ENCODE measurements at regions not wholly inside any gene's neighbourhood (a gene's known extent, or its start where the extent isn't known, plus 50 kb on each side); places are given as distances from the start of the nearest gene placed in this dataset.

DNA sequence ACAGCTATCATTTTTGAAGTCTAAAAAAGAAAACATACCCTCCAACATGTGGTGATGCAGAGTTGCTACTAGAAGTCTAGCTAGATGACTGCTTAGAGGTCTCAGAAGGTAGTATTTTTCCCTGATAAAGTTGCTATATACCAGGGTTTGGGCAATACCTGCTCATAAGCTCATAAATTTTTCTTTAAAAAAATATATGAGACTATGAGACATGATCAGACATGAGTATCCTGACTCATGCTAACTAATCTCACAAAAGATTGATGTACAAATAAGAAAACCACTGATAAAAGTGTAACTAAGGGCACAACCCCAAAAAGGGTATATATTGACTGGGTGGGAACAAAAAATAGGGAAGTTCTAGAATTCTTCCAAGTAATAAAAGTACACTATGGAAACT lies 740.9 kb downstream of the METTL15 start:
- TF ChIP-seq, protein P1, sequence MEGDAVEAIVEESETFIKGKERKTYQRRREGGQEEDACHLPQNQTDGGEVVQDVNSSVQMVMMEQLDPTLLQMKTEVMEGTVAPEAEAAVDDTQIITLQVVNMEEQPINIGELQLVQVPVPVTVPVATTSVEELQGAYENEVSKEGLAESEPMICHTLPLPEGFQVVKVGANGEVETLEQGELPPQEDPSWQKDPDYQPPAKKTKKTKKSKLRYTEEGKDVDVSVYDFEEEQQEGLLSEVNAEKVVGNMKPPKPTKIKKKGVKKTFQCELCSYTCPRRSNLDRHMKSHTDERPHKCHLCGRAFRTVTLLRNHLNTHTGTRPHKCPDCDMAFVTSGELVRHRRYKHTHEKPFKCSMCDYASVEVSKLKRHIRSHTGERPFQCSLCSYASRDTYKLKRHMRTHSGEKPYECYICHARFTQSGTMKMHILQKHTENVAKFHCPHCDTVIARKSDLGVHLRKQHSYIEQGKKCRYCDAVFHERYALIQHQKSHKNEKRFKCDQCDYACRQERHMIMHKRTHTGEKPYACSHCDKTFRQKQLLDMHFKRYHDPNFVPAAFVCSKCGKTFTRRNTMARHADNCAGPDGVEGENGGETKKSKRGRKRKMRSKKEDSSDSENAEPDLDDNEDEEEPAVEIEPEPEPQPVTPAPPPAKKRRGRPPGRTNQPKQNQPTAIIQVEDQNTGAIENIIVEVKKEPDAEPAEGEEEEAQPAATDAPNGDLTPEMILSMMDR (IDR thresholded peaks at IDR 0.05; ENCODE audit: insufficient read depth, low read length) = no peak
- TF ChIP-seq POLR2AphosphoS5 (IDR thresholded peaks at IDR 0.05; ENCODE audit: low read depth) = no peak
- no peak for TF ChIP-seq SPI1 (IDR thresholded peaks at IDR 0.05; ENCODE audit: borderline replicate concordance, low read depth)

Measured in HL-60 (cell line).